ENCODE measurements at regions not wholly inside any gene's neighbourhood (a gene's known extent, or its start where the extent isn't known, plus 50 kb on each side); places are given as distances from the start of the nearest gene placed in this dataset.
"Not testable (repeated sequence)": the region's sequence is repeated elsewhere in the genome, so short reads cannot be mapped to it uniquely, and the experiment has no call there.

GRCh38 chr5:34538026-34538672 lies 118.0 kb upstream of the RAI14 start:
- DNase-seq, result no peak

GRCh38 chr5:34539183-34539582 lies 116.9 kb upstream of the RAI14 start:
- no peak for DNase-seq

GRCh38 chr5:34541067-34541466 lies 115.1 kb upstream of the RAI14 start:
- no peak for DNase-seq

GRCh38 chr5:34542818-34543217 lies 113.3 kb upstream of the RAI14 start:
- DNase-seq, result no peak

- DNase-seq, result no peak
These were observed 112.4 kb upstream of the RAI14 start for GRCh38 chr5:34543687-34544086.

- no peak for DNase-seq
These were observed 111.7 kb upstream of the RAI14 start for GRCh38 chr5:34544403-34544802.

GRCh38 chr5:34545164-34545563 lies 111.0 kb upstream of the RAI14 start:
- DNase-seq, result no peak

GRCh38 chr5:34545626-34546025 lies 110.5 kb upstream of the RAI14 start:
- DNase-seq, result no peak

- no peak for DNase-seq
These were observed 108.6 kb upstream of the RAI14 start for GRCh38 chr5:34547300-34548085.

GRCh38 chr5:34548086-34548403 lies 108.1 kb upstream of the RAI14 start:
- no peak for DNase-seq

GRCh38 chr5:34550247-34550646 lies 105.9 kb upstream of the RAI14 start:
- DNase-seq, result no peak

- DNase-seq, result no peak
These were observed 105.2 kb upstream of the RAI14 start for GRCh38 chr5:34550964-34551363.

GRCh38 chr5:34551911-34552433 lies 104.2 kb upstream of the RAI14 start:
- DNase-seq, result no peak

- DNase-seq, result no peak
These were observed 103.4 kb upstream of the RAI14 start for GRCh38 chr5:34552686-34553085.

- DNase-seq, result no peak
These were observed 102.5 kb upstream of the RAI14 start for GRCh38 chr5:34553581-34553980.

GRCh38 chr5:34554641-34555040 lies 101.5 kb upstream of the RAI14 start:
- no peak for DNase-seq

- no peak for DNase-seq
These were observed 100.2 kb upstream of the RAI14 start for GRCh38 chr5:34555699-34556508.

- no peak for DNase-seq
These were observed 99.7 kb upstream of the RAI14 start for GRCh38 chr5:34556509-34556782.

GRCh38 chr5:34561581-34561980 lies 94.5 kb upstream of the RAI14 start:
- not testable (repeated sequence) for DNase-seq

GRCh38 chr5:34562791-34563190 lies 93.3 kb upstream of the RAI14 start:
- no peak for DNase-seq

- no peak for DNase-seq
These were observed 92.9 kb upstream of the RAI14 start for GRCh38 chr5:34563269-34563668.

- DNase-seq, result no peak
These were observed 92.0 kb upstream of the RAI14 start for GRCh38 chr5:34563931-34564709.

- no peak for DNase-seq
These were observed 91.4 kb upstream of the RAI14 start for GRCh38 chr5:34564710-34565235.
